HG02763 (cell line): ENCODE measurements at regions not wholly inside any gene's neighbourhood (a gene's known extent, or its start where the extent isn't known, plus 50 kb on each side); places are given as distances from the start of the nearest gene placed in this dataset.
"Not testable (repeated sequence)": the region's sequence is repeated elsewhere in the genome, so short reads cannot be mapped to it uniquely, and the experiment has no call there.

Source experiments
- ATAC-seq: cut with Tn5 transposase; IDR thresholded peaks from one replicate; pipeline ENCODE4 v1.9.1; 2021; ENCODE audit warnings: mild to moderate bottlenecking, moderate library complexity; ENCODE audit not compliant: unreplicated experiment

GRCh38 chr5:33198836-33199235, 241.9 kb upstream of the TARS1 start:
- ATAC-seq, result no peak

- no peak for ATAC-seq
Measured at GRCh38 chr5:33203931-33204330, 236.8 kb upstream of the TARS1 start.

- ATAC-seq, result no peak
Measured at GRCh38 chr5:33205079-33205478, 235.7 kb upstream of the TARS1 start.

GRCh38 chr5:33205727-33206410, 234.9 kb upstream of the TARS1 start:
- ATAC-seq, result no peak

GRCh38 chr5:33206962-33207506, 233.7 kb upstream of the TARS1 start:
- no peak for ATAC-seq

- no peak for ATAC-seq
Measured at GRCh38 chr5:33209252-33209651, 231.5 kb upstream of the TARS1 start.

- not testable (repeated sequence) for ATAC-seq
Measured at GRCh38 chr5:33210221-33210620, 230.5 kb upstream of the TARS1 start.

GRCh38 chr5:33210978-33211377, 229.8 kb upstream of the TARS1 start:
- no peak for ATAC-seq

- ATAC-seq, result no peak
Measured at GRCh38 chr5:33212439-33212838, 228.3 kb upstream of the TARS1 start.

GRCh38 chr5:33212900-33213299, 227.9 kb upstream of the TARS1 start:
- ATAC-seq, result no peak

- no peak for ATAC-seq
Measured at GRCh38 chr5:33223563-33224284, 217.0 kb upstream of the TARS1 start.

- ATAC-seq, result no peak
Measured at GRCh38 chr5:33224285-33224961, 216.3 kb upstream of the TARS1 start.

GRCh38 chr5:33227247-33227646, 213.5 kb upstream of the TARS1 start:
- no peak for ATAC-seq

GRCh38 chr5:33227746-33228145, 213.0 kb upstream of the TARS1 start:
- no peak for ATAC-seq

GRCh38 chr5:33228149-33228548, 212.6 kb upstream of the TARS1 start:
- ATAC-seq, result no peak

- ATAC-seq, result no peak
Measured at GRCh38 chr5:33229216-33229615, 211.5 kb upstream of the TARS1 start.

- no peak for ATAC-seq
Measured at GRCh38 chr5:33230467-33231078, 210.2 kb upstream of the TARS1 start.

GRCh38 chr5:33231214-33231710, 209.5 kb upstream of the TARS1 start:
- no peak for ATAC-seq

GRCh38 chr5:33231935-33232334, 208.8 kb upstream of the TARS1 start:
- ATAC-seq, result no peak

GRCh38 chr5:33232731-33233505, 207.8 kb upstream of the TARS1 start:
- no peak for ATAC-seq
